ENCODE measurements at regions not wholly inside any gene's neighbourhood (a gene's known extent, or its start where the extent isn't known, plus 50 kb on each side); places are given as distances from the start of the nearest gene placed in this dataset.

DNA sequence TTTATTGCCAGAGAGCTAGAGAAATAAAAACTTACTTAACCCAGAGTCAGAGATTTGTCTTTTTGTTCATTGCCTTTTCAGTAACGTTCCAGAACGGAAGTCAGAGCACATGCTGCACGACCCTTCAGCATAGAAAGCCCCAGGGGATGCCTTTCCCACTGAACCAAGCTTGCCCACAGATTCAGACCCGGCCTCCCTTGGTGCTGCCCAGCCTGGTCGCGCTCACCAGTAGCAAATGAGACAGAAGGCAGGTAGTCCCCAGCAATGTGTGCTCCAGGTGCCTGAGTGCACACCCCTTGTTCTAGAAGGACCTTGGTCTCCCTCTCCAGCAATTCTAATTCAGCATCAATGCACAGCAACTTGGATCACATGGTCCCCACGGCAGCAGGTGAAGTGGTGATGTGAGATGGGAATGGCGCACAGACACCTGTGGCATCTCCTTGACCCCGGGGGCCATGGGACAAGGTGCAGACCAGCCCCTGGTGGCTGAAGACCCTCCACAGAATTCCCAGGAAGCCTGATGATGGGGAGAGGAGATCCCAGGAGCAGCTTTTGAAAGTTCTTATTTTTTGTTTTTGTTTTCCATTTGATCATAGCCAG is 91.8 kb upstream of the IQSEC1 start:
- peaks cover 0 to 8% (median 0%) of the 10 kb centered on the region in 4 donors for H3K9me3 ChIP-seq
- TF ChIP-seq POLR2A (IDR thresholded peaks at IDR 0.05) (no peak), EP300 (IDR thresholded peaks at IDR 0.05) (no peak)
- TF ChIP-seq, protein P1, sequence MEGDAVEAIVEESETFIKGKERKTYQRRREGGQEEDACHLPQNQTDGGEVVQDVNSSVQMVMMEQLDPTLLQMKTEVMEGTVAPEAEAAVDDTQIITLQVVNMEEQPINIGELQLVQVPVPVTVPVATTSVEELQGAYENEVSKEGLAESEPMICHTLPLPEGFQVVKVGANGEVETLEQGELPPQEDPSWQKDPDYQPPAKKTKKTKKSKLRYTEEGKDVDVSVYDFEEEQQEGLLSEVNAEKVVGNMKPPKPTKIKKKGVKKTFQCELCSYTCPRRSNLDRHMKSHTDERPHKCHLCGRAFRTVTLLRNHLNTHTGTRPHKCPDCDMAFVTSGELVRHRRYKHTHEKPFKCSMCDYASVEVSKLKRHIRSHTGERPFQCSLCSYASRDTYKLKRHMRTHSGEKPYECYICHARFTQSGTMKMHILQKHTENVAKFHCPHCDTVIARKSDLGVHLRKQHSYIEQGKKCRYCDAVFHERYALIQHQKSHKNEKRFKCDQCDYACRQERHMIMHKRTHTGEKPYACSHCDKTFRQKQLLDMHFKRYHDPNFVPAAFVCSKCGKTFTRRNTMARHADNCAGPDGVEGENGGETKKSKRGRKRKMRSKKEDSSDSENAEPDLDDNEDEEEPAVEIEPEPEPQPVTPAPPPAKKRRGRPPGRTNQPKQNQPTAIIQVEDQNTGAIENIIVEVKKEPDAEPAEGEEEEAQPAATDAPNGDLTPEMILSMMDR (IDR thresholded peaks at IDR 0.05): no peak
- no peak for DNase-seq (ENCODE audit: low spot score in 2 of 2)
- no peak overlapping the region for H3K27ac ChIP-seq
- 62 to 75% methylated on average over 9 of the region's 9 CpGs for WGBS, 2 donors
- no peak overlapping the region for H3K4me3 ChIP-seq
- H3K36me3 ChIP-seq: no peaks in the 10 kb centered on the region
- H3K27me3 ChIP-seq: no peaks in the 10 kb centered on the region
- H3K4me1 ChIP-seq: no peaks in the 10 kb centered on the region

DNA sequence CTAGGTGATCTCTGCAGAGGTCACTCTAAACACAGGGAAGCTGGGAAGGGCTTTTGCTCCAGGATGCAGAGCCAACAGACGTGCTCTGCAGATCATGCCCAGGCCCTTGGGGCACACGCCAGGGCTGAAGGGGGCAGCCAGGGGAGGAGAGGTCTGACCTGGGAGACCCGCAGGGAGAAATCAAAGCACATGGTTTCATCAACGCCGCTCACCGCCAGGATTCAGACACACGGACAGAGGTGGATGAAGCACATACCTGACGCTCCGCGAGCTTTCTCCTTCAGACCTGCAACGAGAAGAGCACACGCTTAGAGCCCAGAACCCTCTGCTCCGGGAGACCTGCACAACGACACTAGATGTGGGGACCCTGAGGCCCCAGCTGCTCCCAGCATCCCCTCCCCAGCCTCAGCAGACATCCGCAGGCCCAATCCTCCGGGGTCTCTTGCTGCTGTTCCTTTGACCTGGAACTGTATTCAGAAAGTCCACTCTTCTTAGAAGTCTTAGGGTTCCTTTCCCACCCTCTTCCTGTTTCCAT is 90.7 kb upstream of the IQSEC1 start:
- H3K4me1 ChIP-seq: no peaks in the 10 kb centered on the region
- WGBS, 2 donors: 88 to 92% methylated on average over 16 of the region's 16 CpGs
- no peak for DNase-seq (ENCODE audit: low spot score in 2 of 2)
- peaks cover 0 to 4% (median 0%) of the 10 kb centered on the region in 3 donors for H3K36me3 ChIP-seq
- H3K9me3 ChIP-seq: peaks cover 0 to 4% (median 0%) of the 10 kb centered on the region in 4 donors
- no peaks in the 10 kb centered on the region for H3K27me3 ChIP-seq
- H3K4me3 ChIP-seq: no peak overlapping the region
- H3K27ac ChIP-seq: no peak overlapping the region
- TF ChIP-seq, protein P1 (IDR thresholded peaks at IDR 0.05): no peak
- no peak for TF ChIP-seq POLR2A (IDR thresholded peaks at IDR 0.05)
- no peak for TF ChIP-seq EP300 (IDR thresholded peaks at IDR 0.05)

DNA sequence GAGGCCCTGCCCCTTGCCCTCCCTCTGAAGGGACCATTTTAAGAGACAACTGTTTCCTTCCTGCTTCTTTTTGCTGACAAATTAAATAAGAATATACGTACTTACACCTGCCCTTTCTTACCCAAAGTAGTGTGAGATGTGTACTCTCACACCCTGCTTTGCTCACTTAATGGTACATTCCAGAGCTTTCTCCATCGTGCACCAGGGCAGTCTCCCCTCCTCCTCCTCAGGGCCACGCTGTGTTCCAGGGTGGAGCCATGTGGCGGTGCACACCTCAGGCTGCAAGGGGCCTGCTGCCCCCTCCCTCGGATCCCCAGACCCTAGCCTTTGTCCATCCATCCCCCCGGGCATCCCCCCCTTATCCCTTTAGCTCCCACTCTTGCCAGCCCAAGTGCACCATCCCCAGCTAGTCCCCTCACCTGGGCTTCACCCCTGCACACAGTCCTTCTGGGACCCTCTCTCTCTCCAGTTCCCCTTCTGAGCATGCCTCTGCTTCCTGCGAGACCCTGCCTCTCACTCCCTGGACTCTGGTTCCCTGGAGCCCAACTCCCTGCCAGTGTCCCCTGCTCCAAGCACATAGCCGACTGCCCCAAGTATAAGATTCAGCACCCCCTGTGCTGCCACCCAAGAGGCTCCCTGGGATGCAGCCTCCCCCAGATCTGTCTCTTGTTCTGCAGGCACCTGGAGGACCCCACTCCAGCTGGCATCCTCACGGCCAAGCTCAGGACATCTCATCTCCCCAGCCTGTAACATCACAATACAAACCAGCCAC is 89.5 kb upstream of the IQSEC1 start:
- 71 to 73% methylated on average over 9 of the region's 9 CpGs for WGBS, 2 donors
- no peaks in the 10 kb centered on the region for H3K4me1 ChIP-seq
- H3K27me3 ChIP-seq: no peaks in the 10 kb centered on the region
- DNase-seq (ENCODE audit: low spot score in 2 of 2): no peak
- H3K4me3 ChIP-seq: no peak overlapping the region
- no peak overlapping the region for H3K27ac ChIP-seq
- peaks cover 0 to 5% (median 0%) of the 10 kb centered on the region in 3 donors for H3K36me3 ChIP-seq
- no peaks in the 10 kb centered on the region for H3K9me3 ChIP-seq
- TF ChIP-seq EP300 (IDR thresholded peaks at IDR 0.05) (no peak), POLR2A (IDR thresholded peaks at IDR 0.05) (no peak)
- TF ChIP-seq, protein P1 (IDR thresholded peaks at IDR 0.05): no peak

DNA sequence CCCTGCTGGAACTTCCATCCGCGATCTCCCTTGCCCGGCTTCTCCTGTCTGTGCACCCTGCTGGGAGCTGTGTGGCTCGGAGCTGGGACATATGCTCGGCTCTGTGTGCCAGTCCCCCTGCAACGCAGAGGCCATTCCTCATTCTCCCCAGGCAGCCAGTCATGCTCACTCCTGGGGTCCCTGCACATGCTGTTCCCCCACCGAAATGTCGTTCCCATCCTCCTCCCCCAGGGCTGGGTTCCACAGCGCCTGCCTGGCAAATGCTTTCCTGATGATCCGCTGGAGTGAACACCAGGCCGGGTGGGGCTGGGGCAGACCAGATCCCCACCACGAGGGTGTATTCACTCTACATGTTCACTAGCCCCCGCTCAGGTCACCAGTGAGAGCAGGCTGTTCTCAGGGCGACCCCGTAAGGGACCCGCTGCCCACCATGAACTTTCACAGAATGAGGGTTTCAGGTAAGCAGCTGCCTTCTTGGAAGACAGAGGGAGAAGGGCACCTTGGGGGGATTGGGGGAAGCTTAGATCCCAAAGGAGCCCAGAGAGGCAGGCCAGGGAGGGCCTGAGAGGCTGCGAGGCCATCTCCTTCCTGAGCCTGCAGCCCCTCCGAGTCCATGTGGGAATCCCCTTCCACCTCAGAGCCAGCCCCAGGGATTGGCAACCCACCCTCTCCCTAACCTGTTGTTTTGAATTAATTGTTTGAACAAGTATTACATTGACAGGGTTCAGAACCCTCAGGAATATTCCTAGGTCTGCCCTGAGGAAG is 88.7 kb upstream of the IQSEC1 start:
- Histone ChIP-seq H3K4me3 (no peak overlapping the region), H3K27me3 (no peaks in the 10 kb centered on the region), H3K9me3 (peaks cover 0 to 7% (median 0%) of the 10 kb centered on the region in 4 donors), H3K27ac (no peak overlapping the region), H3K36me3 (peaks cover 0 to 5% (median 0%) of the 10 kb centered on the region in 3 donors), H3K4me1 (no peaks in the 10 kb centered on the region)
- DNase-seq (ENCODE audit: low spot score in 2 of 2): no peak
- no peak for TF ChIP-seq POLR2A (IDR thresholded peaks at IDR 0.05)
- no peak for TF ChIP-seq EP300 (IDR thresholded peaks at IDR 0.05)
- TF ChIP-seq, protein P1 (IDR thresholded peaks at IDR 0.05): no peak
- WGBS, 2 donors: 83 to 87% methylated on average over 17 to 18 of the region's 18 CpGs
